GM12878 (cell line): ENCODE measurements at regions not wholly inside any gene's neighbourhood (a gene's known extent, or its start where the extent isn't known, plus 50 kb on each side); places are given as distances from the start of the nearest gene placed in this dataset.

Experiments used
- EZH2 ChIP-seq: IDR thresholded peaks from 2 replicates; pipeline ENCODE4 v1.6.1; 2012; ENCODE audit warnings: low read depth, mild to moderate bottlenecking, control low read depth, inconsistent platforms, low read length, borderline replicate concordance; ENCODE audit not compliant: control insufficient read depth
- KLF5 ChIP-seq: fragments of 450-650 bp; IDR thresholded peaks from 2 replicates; pipeline ENCODE4 v1.6.1; 2014; ENCODE audit warnings: mild to moderate bottlenecking; ENCODE audit not compliant: partially characterized antibody
- POLR2AphosphoS5 ChIP-seq: IDR thresholded peaks from 2 replicates; pipeline ENCODE4 v1.6.1; 2011; ENCODE audit warnings: mild to moderate bottlenecking, low read length, inconsistent platforms
- SKIL ChIP-seq: fragments of 450-650 bp; IDR thresholded peaks from 2 replicates; pipeline ENCODE4 v1.6.1; 2017; ENCODE audit warnings: mild to moderate bottlenecking, low read depth, inconsistent platforms; ENCODE audit not compliant: poor library complexity, severe bottlenecking

DNA sequence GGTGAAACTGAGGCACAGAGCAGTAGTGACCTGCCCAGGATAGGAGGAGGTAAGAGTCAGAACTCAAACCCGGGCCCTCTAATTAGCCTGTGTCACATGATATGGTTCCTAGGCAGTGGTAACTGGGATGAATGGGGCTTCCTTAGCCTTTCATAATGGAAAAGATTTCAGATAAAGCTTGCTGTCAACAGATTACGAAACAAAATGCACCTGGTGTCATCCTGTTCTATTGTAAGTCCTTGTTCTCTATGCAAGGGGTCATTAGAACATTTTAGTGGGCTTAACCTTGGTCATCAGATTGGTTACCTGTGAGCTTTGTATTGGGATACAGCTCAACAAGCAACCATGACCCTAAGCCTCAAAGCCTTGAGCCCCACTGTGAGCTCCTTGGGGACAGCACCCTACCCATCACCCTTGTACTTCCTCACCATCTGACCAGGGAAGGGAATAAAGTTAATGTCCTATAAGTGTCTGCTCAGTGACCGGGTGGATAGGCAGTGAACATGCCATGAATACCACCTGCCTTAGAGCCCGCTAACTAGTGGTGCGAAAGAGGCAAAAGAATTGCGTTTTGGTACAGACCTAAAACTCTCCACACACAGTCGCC is 70.3 kb upstream of the RMDN2 start:
- TF ChIP-seq EZH2 (no peak), SKIL (no peak), POLR2AphosphoS5 (no peak), KLF5 (no peak)
